Transverse colon (tissue), 3 donors: ENCODE measurements at regions not wholly inside any gene's neighbourhood (a gene's known extent, or its start where the extent isn't known, plus 50 kb on each side); places are given as distances from the start of the nearest gene placed in this dataset.

Source experiments
- CTCF ChIP-seq, 5 experiments: fragments of 200-600 bp in 3 of 5; fragments of 450-650 bp in 2 of 5; sonication (generic) in 3 of 5; IDR thresholded peaks; 1 replicate in 2 of 5; 2 replicates in 3 of 5; pipeline ENCODE4 v1.5.1; 2016 to 2017; ENCODE audit warnings: antibody characterized with exemption in 5 of 5, inconsistent platforms in 3 of 5, mild to moderate bottlenecking in 2 of 5, moderate library complexity in 1 of 5
- EP300 ChIP-seq: sonication (generic); formaldehyde crosslinking; IDR thresholded peaks from one replicate; pipeline ENCODE4 v1.6.1; 2017; ENCODE audit warnings: antibody characterized with exemption, low read depth
- POLR2A ChIP-seq: fragments of 450-650 bp; IDR thresholded peaks from one replicate; pipeline ENCODE4 v1.6.1; 2016; ENCODE audit warnings: antibody characterized with exemption, mild to moderate bottlenecking, moderate library complexity

- TF ChIP-seq CTCF (IDR thresholded peaks at IDR 0.05) (no peak), EP300 (no peak), POLR2A (no peak)
These were observed 1197.9 kb downstream of the VRK1 start for GRCh38 chr14:97995038-97995437.
